HCT116 (cell line): ENCODE measurements at regions not wholly inside any gene's neighbourhood (a gene's known extent, or its start where the extent isn't known, plus 50 kb on each side); places are given as distances from the start of the nearest gene placed in this dataset.

Experiments
- EZH2 ChIP-seq: fragments of 200-600 bp; sonication (generic); IDR thresholded peaks from 2 replicates; pipeline ENCODE4 v1.6.1; 2017; ENCODE audit warnings: antibody characterized with exemption, mixed run types
- EZH2phosphoT487 ChIP-seq: fragments of 200-600 bp; IDR thresholded peaks from 2 replicates; pipeline ENCODE4 v1.6.1; 2018; ENCODE audit warnings: antibody characterized with exemption, borderline replicate concordance
- FOSL1 ChIP-seq: IDR thresholded peaks from 2 replicates; pipeline ENCODE4 v1.6.1; 2012; ENCODE audit warnings: low read depth
- POLR2A ChIP-seq: IDR thresholded peaks from 2 replicates; pipeline ENCODE4 v1.7.0; 2011; ENCODE audit warnings: borderline replicate concordance; ENCODE audit not compliant: insufficient read depth, insufficient read length; ENCODE audit errors: extremely low read depth
- SIN3A ChIP-seq: IDR thresholded peaks from 2 replicates; pipeline ENCODE4 v1.6.1; 2012; ENCODE audit warnings: low read depth
- ZNF274 ChIP-seq: fragments of 200-500 bp; sonication (Bioruptor generic); IDR thresholded peaks from 2 replicates; pipeline ENCODE4 v1.6.1; 2014; ENCODE audit warnings: mild to moderate bottlenecking, low read depth, low read length, inconsistent platforms
- TF ChIP-seq, protein P1 (sequence below), 3 experiments: fragments of 200-600 bp in 1 of 3; sonication (generic) in 1 of 3; IDR thresholded peaks in 2 of 3; conservative IDR thresholded peaks in 1 of 3; 2 replicates each; pipeline ENCODE4 v1.5.1; 2012 to 2017; ENCODE audit warnings: low read depth in 2 of 3, low read length in 2 of 3, antibody characterized with exemption in 1 of 3, borderline replicate concordance in 1 of 3, control low read depth in 1 of 3, mild to moderate bottlenecking in 1 of 3, mixed read lengths in 1 of 3, mixed run types in 1 of 3, moderate library complexity in 1 of 3; ENCODE audit not compliant: insufficient read depth in 1 of 3
- TF ChIP-seq, protein P2 (sequence below): IDR thresholded peaks from 2 replicates; pipeline ENCODE4 v1.6.1; 2012

DNA sequence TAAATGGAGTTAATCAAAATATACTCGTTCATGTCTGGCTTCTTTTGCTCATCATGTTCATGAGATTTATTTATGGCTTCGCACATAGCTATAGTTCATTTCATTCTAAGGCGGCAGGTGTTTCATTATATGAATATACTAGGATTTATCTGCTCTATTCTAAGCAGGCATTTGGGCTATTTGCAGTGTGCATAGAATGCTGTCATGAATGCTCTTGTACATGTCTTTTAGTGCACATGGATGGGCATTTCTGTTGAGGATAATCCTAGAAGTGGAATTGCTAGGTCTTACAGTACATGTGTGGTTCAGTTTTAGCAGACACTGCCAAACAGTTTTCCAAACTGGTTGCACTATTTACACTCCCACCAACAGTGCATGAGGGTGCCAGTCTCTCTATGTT lies 285.3 kb upstream of the ADRA1B start:
- TF ChIP-seq, protein P1, sequence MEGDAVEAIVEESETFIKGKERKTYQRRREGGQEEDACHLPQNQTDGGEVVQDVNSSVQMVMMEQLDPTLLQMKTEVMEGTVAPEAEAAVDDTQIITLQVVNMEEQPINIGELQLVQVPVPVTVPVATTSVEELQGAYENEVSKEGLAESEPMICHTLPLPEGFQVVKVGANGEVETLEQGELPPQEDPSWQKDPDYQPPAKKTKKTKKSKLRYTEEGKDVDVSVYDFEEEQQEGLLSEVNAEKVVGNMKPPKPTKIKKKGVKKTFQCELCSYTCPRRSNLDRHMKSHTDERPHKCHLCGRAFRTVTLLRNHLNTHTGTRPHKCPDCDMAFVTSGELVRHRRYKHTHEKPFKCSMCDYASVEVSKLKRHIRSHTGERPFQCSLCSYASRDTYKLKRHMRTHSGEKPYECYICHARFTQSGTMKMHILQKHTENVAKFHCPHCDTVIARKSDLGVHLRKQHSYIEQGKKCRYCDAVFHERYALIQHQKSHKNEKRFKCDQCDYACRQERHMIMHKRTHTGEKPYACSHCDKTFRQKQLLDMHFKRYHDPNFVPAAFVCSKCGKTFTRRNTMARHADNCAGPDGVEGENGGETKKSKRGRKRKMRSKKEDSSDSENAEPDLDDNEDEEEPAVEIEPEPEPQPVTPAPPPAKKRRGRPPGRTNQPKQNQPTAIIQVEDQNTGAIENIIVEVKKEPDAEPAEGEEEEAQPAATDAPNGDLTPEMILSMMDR (IDR thresholded peaks at IDR 0.05 in 2 of 3, conservative IDR thresholded peaks at IDR 0.05 in 1 of 3; ENCODE audit: borderline replicate concordance in 1 of 3, insufficient read depth in 1 of 3, low read depth in 2 of 3, low read length in 2 of 3) = no peak
- TF ChIP-seq SIN3A (no peak), FOSL1 (no peak), ZNF274 (no peak), EZH2 (no peak), POLR2A (no peak), EZH2phosphoT487 (no peak)
- TF ChIP-seq, protein P2, sequence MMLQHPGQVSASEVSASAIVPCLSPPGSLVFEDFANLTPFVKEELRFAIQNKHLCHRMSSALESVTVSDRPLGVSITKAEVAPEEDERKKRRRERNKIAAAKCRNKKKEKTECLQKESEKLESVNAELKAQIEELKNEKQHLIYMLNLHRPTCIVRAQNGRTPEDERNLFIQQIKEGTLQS = no peak
